ENCODE measurements at regions not wholly inside any gene's neighbourhood (a gene's known extent, or its start where the extent isn't known, plus 50 kb on each side); places are given as distances from the start of the nearest gene placed in this dataset.

- Histone ChIP-seq H3K4me2 (ENCODE audit: low read length) (no peak overlapping the region), H3K9me3 (ENCODE audit: insufficient read depth, low read length) (no peaks in the 10 kb centered on the region), H3K4me1 (ENCODE audit: low read length) (no peaks in the 10 kb centered on the region), H3K27ac (ENCODE audit: low read length) (no peak overlapping the region), H3K79me2 (ENCODE audit: low read length) (no peaks in the 10 kb centered on the region), H3K36me3 (replicated peaks; ENCODE audit: low read depth, low read length) (no peaks in the 10 kb centered on the region), H3K4me3 (ENCODE audit: low read length) (no peak overlapping the region), H3K27me3 (ENCODE audit: low read depth, low read length) (no peaks in the 10 kb centered on the region), H3K9ac (ENCODE audit: low read length) (no peak overlapping the region), H4K20me1 (ENCODE audit: insufficient read depth, low read length) (no peaks in the 10 kb centered on the region), H2AFZ (ENCODE audit: low read depth, low read length) (no peak overlapping the region)
- TF ChIP-seq EZH2phosphoT487 (IDR thresholded peaks at IDR 0.05; ENCODE audit: low read depth) (no peak), CTCF (IDR thresholded peaks at IDR 0.05; ENCODE audit: low read depth, low read length) (no peak)
These were observed 292.4 kb downstream of the SS18 start for GRCh38 chr18:25798046-25798445.

- Histone ChIP-seq H3K4me2 (ENCODE audit: low read length) (no peak overlapping the region), H3K79me2 (ENCODE audit: low read length) (no peaks in the 10 kb centered on the region), H3K9ac (ENCODE audit: low read length) (no peak overlapping the region), H3K4me3 (ENCODE audit: low read length) (no peak overlapping the region), H3K36me3 (replicated peaks; ENCODE audit: low read depth, low read length) (no peaks in the 10 kb centered on the region), H3K27ac (ENCODE audit: low read length) (no peak overlapping the region), H3K4me1 (ENCODE audit: low read length) (no peaks in the 10 kb centered on the region), H3K9me3 (ENCODE audit: insufficient read depth, low read length) (no peaks in the 10 kb centered on the region), H2AFZ (ENCODE audit: low read depth, low read length) (no peak overlapping the region), H4K20me1 (ENCODE audit: insufficient read depth, low read length) (no peaks in the 10 kb centered on the region), H3K27me3 (ENCODE audit: low read depth, low read length) (no peaks in the 10 kb centered on the region)
- no peak for TF ChIP-seq EZH2phosphoT487 (IDR thresholded peaks at IDR 0.05; ENCODE audit: low read depth)
- no peak for TF ChIP-seq CTCF (IDR thresholded peaks at IDR 0.05; ENCODE audit: low read depth, low read length)
These were observed 295.2 kb downstream of the SS18 start for GRCh38 chr18:25795213-25795612.

- no peak overlapping the region for H3K4me2 ChIP-seq (ENCODE audit: low read length)
- H3K27ac ChIP-seq (ENCODE audit: low read length) = no peak overlapping the region
- no peak for TF ChIP-seq EZH2phosphoT487 (IDR thresholded peaks at IDR 0.05; ENCODE audit: low read depth)
- TF ChIP-seq CTCF (IDR thresholded peaks at IDR 0.05; ENCODE audit: low read depth, low read length) = no peak
- H3K9me3 ChIP-seq (ENCODE audit: insufficient read depth, low read length) = no peaks in the 10 kb centered on the region
- no peaks in the 10 kb centered on the region for H3K27me3 ChIP-seq (ENCODE audit: low read depth, low read length)
- H4K20me1 ChIP-seq (ENCODE audit: insufficient read depth, low read length) = no peaks in the 10 kb centered on the region
- no peak overlapping the region for H3K4me3 ChIP-seq (ENCODE audit: low read length)
- no peaks in the 10 kb centered on the region for H3K36me3 ChIP-seq (replicated peaks; ENCODE audit: low read depth, low read length)
- no peaks in the 10 kb centered on the region for H3K4me1 ChIP-seq (ENCODE audit: low read length)
- no peaks in the 10 kb centered on the region for H3K79me2 ChIP-seq (ENCODE audit: low read length)
- no peak overlapping the region for H2AFZ ChIP-seq (ENCODE audit: low read depth, low read length)
- no peak overlapping the region for H3K9ac ChIP-seq (ENCODE audit: low read length)
These were observed 303.1 kb downstream of the SS18 start for GRCh38 chr18:25787276-25787675.

- no peaks in the 10 kb centered on the region for H3K9me3 ChIP-seq (ENCODE audit: insufficient read depth, low read length)
- no peaks in the 10 kb centered on the region for H3K36me3 ChIP-seq (replicated peaks; ENCODE audit: low read depth, low read length)
- H4K20me1 ChIP-seq (ENCODE audit: insufficient read depth, low read length) = no peaks in the 10 kb centered on the region
- no peak overlapping the region for H3K9ac ChIP-seq (ENCODE audit: low read length)
- no peaks in the 10 kb centered on the region for H3K79me2 ChIP-seq (ENCODE audit: low read length)
- H3K4me3 ChIP-seq (ENCODE audit: low read length) = no peak overlapping the region
- H2AFZ ChIP-seq (ENCODE audit: low read depth, low read length) = no peak overlapping the region
- H3K4me1 ChIP-seq (ENCODE audit: low read length) = no peaks in the 10 kb centered on the region
- no peak for TF ChIP-seq EZH2phosphoT487 (IDR thresholded peaks at IDR 0.05; ENCODE audit: low read depth)
- H3K27me3 ChIP-seq (ENCODE audit: low read depth, low read length) = no peaks in the 10 kb centered on the region
- no peak overlapping the region for H3K27ac ChIP-seq (ENCODE audit: low read length)
- H3K4me2 ChIP-seq (ENCODE audit: low read length) = no peak overlapping the region
These were observed 303.7 kb downstream of the SS18 start for GRCh38 chr18:25786758-25787157.

GRCh38 chr18:25780105-25780504 is 310.3 kb downstream of the SS18 start:
- Histone ChIP-seq H3K4me1 (ENCODE audit: low read length) (no peaks in the 10 kb centered on the region), H3K4me3 (ENCODE audit: low read length) (no peak overlapping the region), H3K27me3 (ENCODE audit: low read depth, low read length) (no peaks in the 10 kb centered on the region), H3K79me2 (ENCODE audit: low read length) (no peaks in the 10 kb centered on the region), H3K27ac (ENCODE audit: low read length) (no peak overlapping the region), H2AFZ (ENCODE audit: low read depth, low read length) (no peak overlapping the region), H4K20me1 (ENCODE audit: insufficient read depth, low read length) (no peaks in the 10 kb centered on the region), H3K9me3 (ENCODE audit: insufficient read depth, low read length) (no peaks in the 10 kb centered on the region), H3K36me3 (replicated peaks; ENCODE audit: low read depth, low read length) (no peaks in the 10 kb centered on the region), H3K9ac (ENCODE audit: low read length) (no peak overlapping the region), H3K4me2 (ENCODE audit: low read length) (no peak overlapping the region)
- no peak for TF ChIP-seq CTCF (IDR thresholded peaks at IDR 0.05; ENCODE audit: low read depth, low read length)
- TF ChIP-seq EZH2phosphoT487 (IDR thresholded peaks at IDR 0.05; ENCODE audit: low read depth) = no peak

Data from OCI-LY3 (cell line).